Calu3 (cell line): ENCODE measurements at regions not wholly inside any gene's neighbourhood (a gene's known extent, or its start where the extent isn't known, plus 50 kb on each side); places are given as distances from the start of the nearest gene placed in this dataset.

ENCODE experiments used
- BruUV-seq: library from RNA; stranded (reverse); fragments of 400-500 nt; replicated peaks from 2 replicates; lab custom pipeline; 2021; lab: Mats Ljungman, UMichigan
- CTCF ChIA-PET: fragments of 300-600 bp; sonication (Branson Sonifier 250); formaldehyde crosslinking; loops from one replicate; lab custom pipeline; 2022; ENCODE audit warnings: antibody characterized with exemption; lab: Charles Lee
- DNase-seq: peaks from one replicate; pipeline ENCODE4 v3.0.0; 2022
- H3K27ac Mint-ChIP-seq: one replicate; pipeline ENCODE4 v1.8.0; 2022; ENCODE audit warnings: mixed read lengths; ENCODE audit not compliant: unreplicated experiment
- H3K27me3 Mint-ChIP-seq: one replicate; pipeline ENCODE4 v1.8.0; 2022; ENCODE audit warnings: mixed read lengths; ENCODE audit not compliant: unreplicated experiment
- H3K36me3 Mint-ChIP-seq: one replicate; pipeline ENCODE4 v1.8.0; 2022; ENCODE audit warnings: mild to moderate bottlenecking, moderate library complexity, mixed read lengths; ENCODE audit not compliant: insufficient read depth, unreplicated experiment
- H3K4me1 Mint-ChIP-seq: one replicate; pipeline ENCODE4 v1.8.0; 2022; ENCODE audit warnings: mild to moderate bottlenecking, low read depth, mixed read lengths; ENCODE audit not compliant: unreplicated experiment
- H3K4me3 Mint-ChIP-seq: one replicate; pipeline ENCODE4 v1.8.0; 2022; ENCODE audit warnings: mild to moderate bottlenecking, low read depth, moderate library complexity, mixed read lengths; ENCODE audit not compliant: unreplicated experiment
- H3K9me3 Mint-ChIP-seq: one replicate; pipeline ENCODE4 v1.8.0; 2022; ENCODE audit warnings: low read depth, mixed read lengths; ENCODE audit not compliant: unreplicated experiment
- CTCF ChIP-seq: fragments of 200-600 bp; IDR thresholded peaks from one replicate; pipeline ENCODE4 v1.8.0; 2022; ENCODE audit warnings: antibody characterized with exemption; ENCODE audit not compliant: unreplicated experiment
- intact Hi-C: fragments of 100-400 bp; cut with micrococcal nuclease; formaldehyde crosslinking; loops from one replicate; pipeline ENCODE4 v1.10.0; 2022; ENCODE audit not compliant: unreplicated experiment

DNA sequence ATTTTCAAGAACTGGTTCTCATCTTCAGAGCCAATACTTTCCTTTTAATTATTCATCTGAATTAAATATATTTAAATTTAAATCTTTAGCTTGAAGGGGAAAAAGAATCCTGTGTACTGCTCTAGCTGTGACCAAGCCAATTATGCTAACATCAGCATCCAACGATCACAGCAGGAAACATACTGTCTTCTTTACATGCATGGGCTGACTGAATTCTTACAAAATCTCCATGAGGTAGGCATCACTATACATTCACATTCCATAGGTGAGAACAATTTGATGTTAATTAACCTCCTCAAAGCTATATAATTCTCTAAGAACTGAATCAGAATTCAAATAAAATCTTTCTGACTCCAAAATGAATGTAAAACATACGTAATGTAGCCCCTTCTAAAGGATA lies 118.8 kb upstream of the MAP2 start:
- Mint-ChIP-seq H3K27me3 (no peaks in the 10 kb centered on the region), H3K27ac (no peak overlapping the region), H3K36me3 (no peaks in the 10 kb centered on the region), H3K4me1 (no peaks in the 10 kb centered on the region), H3K9me3 (no peaks in the 10 kb centered on the region), H3K4me3 (no peak overlapping the region)
- no peak for DNase-seq
- intact Hi-C loops, result no loop called here
- no TSS peak for BruUV-seq
- TF ChIP-seq CTCF, result no peak
- CTCF ChIA-PET, result no interaction called here

DNA sequence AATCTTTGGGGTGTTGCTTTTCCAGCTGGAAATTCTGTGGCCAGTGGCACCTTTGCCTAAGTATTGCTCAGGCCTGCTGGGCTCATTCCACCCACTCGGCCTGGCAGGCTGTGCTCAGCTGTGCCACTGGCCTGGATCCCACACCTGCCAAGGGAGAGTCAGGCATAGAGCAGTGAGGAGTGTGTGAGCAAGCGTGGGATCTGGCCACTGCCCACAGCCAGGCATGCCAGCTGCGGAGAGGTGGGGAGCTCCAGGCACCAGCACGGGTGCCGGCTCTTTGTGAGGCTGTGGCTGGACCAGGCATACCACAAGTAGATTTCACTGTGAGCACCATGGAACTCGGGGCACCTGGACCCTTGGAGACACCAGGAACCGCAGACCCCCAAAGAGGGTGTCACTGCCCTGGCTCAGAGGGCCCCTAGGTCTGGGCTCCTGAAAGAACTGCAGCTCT lies 118.1 kb upstream of the MAP2 start:
- Mint-ChIP-seq H3K27me3 (no peaks in the 10 kb centered on the region), H3K4me1 (no peaks in the 10 kb centered on the region), H3K9me3 (no peaks in the 10 kb centered on the region), H3K27ac (no peak overlapping the region), H3K36me3 (no peaks in the 10 kb centered on the region), H3K4me3 (no peak overlapping the region)
- DNase-seq, result no peak
- CTCF ChIA-PET, result no interaction called here
- BruUV-seq, result no TSS peak
- intact Hi-C loops, result no loop called here
- no peak for TF ChIP-seq CTCF

DNA sequence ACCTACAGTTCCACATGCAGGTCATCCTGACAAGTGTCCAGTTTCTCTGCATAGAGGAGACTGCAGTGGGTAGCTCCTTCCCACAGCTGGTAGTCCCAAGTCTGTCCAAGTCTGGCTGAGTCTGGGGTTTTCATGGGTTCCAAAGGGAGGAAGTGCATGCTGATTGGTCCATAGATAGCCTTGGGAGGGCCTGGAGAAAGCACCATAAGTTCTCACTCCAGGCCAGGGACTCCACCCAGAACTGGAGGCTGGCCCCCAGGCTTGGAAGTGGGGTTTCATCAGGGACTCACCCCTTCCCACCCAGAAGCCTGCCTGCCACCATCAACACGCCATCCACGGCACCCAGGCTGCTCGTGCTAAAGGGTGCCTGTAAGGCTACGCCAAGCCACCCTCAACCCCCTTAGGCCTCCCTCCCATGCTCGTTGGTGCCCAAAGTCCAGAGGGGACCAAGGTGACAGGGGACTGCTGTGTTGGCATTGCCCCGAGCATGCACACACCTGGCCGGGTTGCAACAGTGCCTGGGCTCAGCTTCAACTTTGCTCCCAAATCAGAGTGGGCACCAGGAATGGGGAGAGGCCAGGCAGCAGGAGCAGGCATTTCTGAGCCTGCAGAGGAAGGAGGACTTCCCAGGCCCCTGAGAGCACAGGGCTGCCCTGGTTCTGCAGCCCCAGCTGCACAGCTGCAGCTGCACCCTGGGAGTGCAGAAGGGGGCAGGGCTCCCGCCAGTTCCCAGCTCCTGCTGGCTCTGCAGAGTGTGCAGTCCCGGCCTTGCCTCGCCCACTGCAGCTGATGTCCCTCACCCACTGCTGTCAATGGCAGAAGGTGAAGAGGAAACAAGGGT lies 116.5 kb upstream of the MAP2 start:
- no peak for TF ChIP-seq CTCF
- Mint-ChIP-seq H3K27ac (no peak overlapping the region), H3K27me3 (no peaks in the 10 kb centered on the region), H3K4me1 (no peaks in the 10 kb centered on the region), H3K4me3 (no peak overlapping the region), H3K36me3 (no peaks in the 10 kb centered on the region), H3K9me3 (no peaks in the 10 kb centered on the region)
- CTCF ChIA-PET, result no interaction called here
- DNase-seq, result no peak
- intact Hi-C loops, result no loop called here
- no TSS peak for BruUV-seq

DNA sequence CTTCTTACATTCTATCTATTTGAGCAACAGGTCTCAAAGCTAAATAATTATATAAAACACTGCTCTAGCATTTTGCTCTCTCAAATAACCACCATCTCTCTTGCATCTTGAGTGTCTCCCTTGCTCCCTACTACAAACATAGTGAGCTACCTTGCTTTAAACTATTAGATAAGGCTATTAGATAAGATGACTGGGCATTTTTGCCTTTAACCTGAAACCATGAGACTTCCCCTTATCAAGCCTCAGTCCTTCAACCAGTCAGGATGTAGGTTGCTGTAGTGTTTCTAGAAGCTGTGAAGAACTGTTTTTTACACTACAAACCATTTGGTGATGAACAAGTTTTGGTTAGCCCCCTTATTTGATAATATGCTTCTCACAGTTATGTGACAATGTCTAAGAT lies 115.4 kb upstream of the MAP2 start:
- Mint-ChIP-seq H3K27me3 (no peaks in the 10 kb centered on the region), H3K9me3 (no peaks in the 10 kb centered on the region), H3K4me3 (no peak overlapping the region), H3K27ac (no peak overlapping the region), H3K36me3 (no peaks in the 10 kb centered on the region), H3K4me1 (no peaks in the 10 kb centered on the region)
- CTCF ChIA-PET, result no interaction called here
- intact Hi-C loops, result no loop called here
- DNase-seq, result no peak
- no peak for TF ChIP-seq CTCF
- no TSS peak for BruUV-seq
